ENCODE measurements at regions not wholly inside any gene's neighbourhood (a gene's known extent, or its start where the extent isn't known, plus 50 kb on each side); places are given as distances from the start of the nearest gene placed in this dataset.

DNA sequence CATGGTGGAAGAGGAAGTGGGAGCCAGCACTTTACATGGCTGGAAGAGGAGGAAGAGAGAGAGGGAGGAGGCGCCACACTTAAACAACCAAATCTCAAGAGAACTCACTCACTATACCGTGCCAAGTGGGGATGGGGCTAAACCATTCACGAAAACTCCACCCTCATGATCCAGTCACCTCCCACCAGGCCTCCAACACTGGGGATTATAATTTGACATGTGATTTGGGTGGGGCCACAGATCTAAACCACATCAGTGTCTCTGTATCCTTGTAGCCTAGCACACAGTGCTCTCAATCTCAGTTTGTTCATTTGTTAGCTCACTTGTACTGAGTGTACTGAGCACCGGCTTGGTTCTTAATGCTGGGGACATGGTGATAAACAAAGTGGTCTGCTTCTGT lies 228.3 kb downstream of the BUB3 start:
- peaks cover 0 to 5% (median 3%) of the 10 kb centered on the region in 4 donors for H3K4me1 ChIP-seq
- peaks cover 0 to 18% (median 0%) of the 10 kb centered on the region in 3 donors for H3K27me3 ChIP-seq
- H3K4me3 ChIP-seq = no peak overlapping the region
- no peak overlapping the region for H3K27ac ChIP-seq
- H3K9me3 ChIP-seq = peaks cover 0 to 20% (median 10%) of the 10 kb centered on the region in 4 donors
- intact Hi-C loops (cut with DNase I; ENCODE audit: low total_unique reads) = no loop called here
- WGBS, 5 donors = 68 to 82% (median 75%) methylated on average over 4 of the region's 4 CpGs
- DNase-seq = no peak
- no peak for TF ChIP-seq POLR2AphosphoS5 (IDR thresholded peaks at IDR 0.05)
- TF ChIP-seq, protein P1, sequence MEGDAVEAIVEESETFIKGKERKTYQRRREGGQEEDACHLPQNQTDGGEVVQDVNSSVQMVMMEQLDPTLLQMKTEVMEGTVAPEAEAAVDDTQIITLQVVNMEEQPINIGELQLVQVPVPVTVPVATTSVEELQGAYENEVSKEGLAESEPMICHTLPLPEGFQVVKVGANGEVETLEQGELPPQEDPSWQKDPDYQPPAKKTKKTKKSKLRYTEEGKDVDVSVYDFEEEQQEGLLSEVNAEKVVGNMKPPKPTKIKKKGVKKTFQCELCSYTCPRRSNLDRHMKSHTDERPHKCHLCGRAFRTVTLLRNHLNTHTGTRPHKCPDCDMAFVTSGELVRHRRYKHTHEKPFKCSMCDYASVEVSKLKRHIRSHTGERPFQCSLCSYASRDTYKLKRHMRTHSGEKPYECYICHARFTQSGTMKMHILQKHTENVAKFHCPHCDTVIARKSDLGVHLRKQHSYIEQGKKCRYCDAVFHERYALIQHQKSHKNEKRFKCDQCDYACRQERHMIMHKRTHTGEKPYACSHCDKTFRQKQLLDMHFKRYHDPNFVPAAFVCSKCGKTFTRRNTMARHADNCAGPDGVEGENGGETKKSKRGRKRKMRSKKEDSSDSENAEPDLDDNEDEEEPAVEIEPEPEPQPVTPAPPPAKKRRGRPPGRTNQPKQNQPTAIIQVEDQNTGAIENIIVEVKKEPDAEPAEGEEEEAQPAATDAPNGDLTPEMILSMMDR (IDR thresholded peaks at IDR 0.05) = no peak
- no peak for TF ChIP-seq POLR2A (IDR thresholded peaks at IDR 0.05)
- no peak for TF ChIP-seq EP300 (IDR thresholded peaks at IDR 0.05)
- H3K36me3 ChIP-seq = no peaks in the 10 kb centered on the region

DNA sequence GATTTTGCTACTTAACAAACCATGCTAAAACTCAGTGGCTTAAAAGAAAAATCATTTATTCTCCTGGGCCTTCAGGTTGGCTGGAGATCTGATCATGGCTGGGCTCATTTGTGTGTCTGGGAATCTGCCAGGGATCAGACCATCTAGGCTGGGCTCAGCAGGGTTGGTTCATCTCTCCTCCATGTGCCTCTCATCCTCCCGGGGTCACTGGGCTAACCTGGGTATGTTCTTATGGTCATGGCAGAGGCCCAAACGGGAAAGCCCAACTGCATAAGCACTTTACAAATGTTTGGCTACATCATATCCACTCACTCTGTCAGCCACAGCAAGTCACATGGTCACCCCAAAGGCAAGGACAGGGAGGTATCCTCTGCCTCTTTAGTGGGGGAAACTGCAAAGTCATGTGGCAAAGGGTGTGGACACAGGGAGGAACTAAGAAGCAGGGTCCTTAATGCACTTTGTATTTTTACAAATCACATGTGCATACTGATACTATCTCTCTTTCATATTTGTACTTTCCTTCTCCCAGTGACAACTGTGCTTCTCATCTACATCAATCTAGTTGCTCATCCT lies 231.4 kb downstream of the BUB3 start:
- H3K27me3 ChIP-seq = no peaks in the 10 kb centered on the region
- intact Hi-C loops (cut with DNase I; ENCODE audit: low total_unique reads) = no loop called here
- H3K27ac ChIP-seq = no peak overlapping the region
- H3K9me3 ChIP-seq = peaks cover 0 to 28% (median 10%) of the 10 kb centered on the region in 4 donors
- H3K4me3 ChIP-seq = no peak overlapping the region
- no peaks in the 10 kb centered on the region for H3K36me3 ChIP-seq
- H3K4me1 ChIP-seq = no peaks in the 10 kb centered on the region
- WGBS, 5 donors = 81 to 87% (median 83%) methylated on average over 2 of the region's 2 CpGs
- TF ChIP-seq POLR2A (IDR thresholded peaks at IDR 0.05) (no peak), EP300 (IDR thresholded peaks at IDR 0.05) (no peak), POLR2AphosphoS5 (IDR thresholded peaks at IDR 0.05) (no peak)
- TF ChIP-seq, protein P1 (IDR thresholded peaks at IDR 0.05) = no peak
- no peak for DNase-seq

DNA sequence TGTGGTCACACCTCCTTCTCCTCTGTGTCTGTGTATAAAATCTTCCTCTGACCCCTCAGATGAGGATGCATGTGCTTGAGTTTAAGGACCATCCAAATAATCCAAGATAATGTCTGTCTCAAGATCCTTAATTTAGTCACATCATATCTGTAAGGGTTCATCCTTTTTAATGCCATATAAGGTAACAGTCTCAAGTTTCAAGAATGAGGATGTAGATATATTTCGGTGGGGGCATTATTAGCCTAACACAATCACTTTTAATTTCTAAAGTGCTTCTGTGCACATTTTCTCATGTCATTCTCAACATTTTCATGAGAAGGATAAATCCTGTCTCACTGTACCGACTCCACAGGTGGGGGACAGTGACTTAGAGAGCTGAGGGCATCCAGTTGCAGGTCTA lies 235.3 kb downstream of the BUB3 start:
- Histone ChIP-seq H3K36me3 (no peaks in the 10 kb centered on the region), H3K4me1 (no peaks in the 10 kb centered on the region), H3K9me3 (peaks cover 0 to 28% (median 10%) of the 10 kb centered on the region in 4 donors), H3K4me3 (no peak overlapping the region), H3K27me3 (no peaks in the 10 kb centered on the region), H3K27ac (no peak overlapping the region)
- TF ChIP-seq, protein P1 (IDR thresholded peaks at IDR 0.05) = no peak
- no peak for TF ChIP-seq POLR2AphosphoS5 (IDR thresholded peaks at IDR 0.05)
- TF ChIP-seq POLR2A (IDR thresholded peaks at IDR 0.05) = no peak
- TF ChIP-seq EP300 (IDR thresholded peaks at IDR 0.05) = no peak
- no peak for DNase-seq
- WGBS, 5 donors = 79 to 89% (median 85%) methylated on average over 2 of the region's 2 CpGs
- intact Hi-C loops (cut with DNase I; ENCODE audit: low total_unique reads) = no loop called here

DNA sequence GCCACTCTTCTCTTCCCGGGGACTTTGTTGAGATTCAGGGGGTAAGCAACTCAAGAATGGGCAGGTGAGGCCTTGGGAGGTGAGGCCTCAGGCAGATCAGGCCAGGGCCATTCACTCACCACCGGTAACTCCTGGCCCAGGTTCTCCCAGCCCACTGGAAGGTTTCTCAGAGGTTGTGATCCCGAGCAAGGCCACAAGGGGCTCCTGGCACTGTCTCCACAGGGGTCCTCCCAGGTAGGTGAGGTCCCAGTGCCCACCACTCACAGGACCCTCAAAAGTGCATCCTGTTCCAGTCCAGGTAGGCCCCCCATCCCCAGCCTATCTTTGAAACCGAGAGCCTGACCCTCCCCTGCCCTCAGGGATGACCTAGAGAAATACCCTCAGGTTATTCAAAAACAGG lies 236.1 kb downstream of the BUB3 start:
- H3K9me3 ChIP-seq = peaks cover 0 to 28% (median 8%) of the 10 kb centered on the region in 4 donors
- H3K36me3 ChIP-seq = no peaks in the 10 kb centered on the region
- no peaks in the 10 kb centered on the region for H3K4me1 ChIP-seq
- DNase-seq = no peak
- no peaks in the 10 kb centered on the region for H3K27me3 ChIP-seq
- no peak overlapping the region for H3K4me3 ChIP-seq
- 71 to 83% (median 83%) methylated on average over 2 to 4 of the region's 4 CpGs for WGBS, 5 donors
- intact Hi-C loops (cut with DNase I; ENCODE audit: low total_unique reads) = no loop called here
- no peak overlapping the region for H3K27ac ChIP-seq
- no peak for TF ChIP-seq EP300 (IDR thresholded peaks at IDR 0.05)
- TF ChIP-seq POLR2AphosphoS5 (IDR thresholded peaks at IDR 0.05) = no peak
- TF ChIP-seq, protein P1 (IDR thresholded peaks at IDR 0.05) = no peak
- no peak for TF ChIP-seq POLR2A (IDR thresholded peaks at IDR 0.05)

Data from stomach (tissue), 8 donors.